Loucy (cell line): ENCODE measurements at regions not wholly inside any gene's neighbourhood (a gene's known extent, or its start where the extent isn't known, plus 50 kb on each side); places are given as distances from the start of the nearest gene placed in this dataset.

ENCODE experiments used
- H2AFZ ChIP-seq: fragments of 200-600 bp; sonication (generic); 2 replicates; pipeline ENCODE4 v1.6.0; 2016; ENCODE audit warnings: antibody characterized with exemption, mild to moderate bottlenecking, low read length, moderate library complexity
- H3F3A ChIP-seq: fragments of 200-600 bp; 2 replicates; pipeline ENCODE4 v1.6.0; 2016; ENCODE audit warnings: antibody characterized with exemption, low read depth, mild to moderate bottlenecking
- H3K27me3 ChIP-seq: fragments of 200-600 bp; sonication (generic); 2 replicates; pipeline ENCODE4 v1.6.1; 2014; ENCODE audit warnings: low read length, mild to moderate bottlenecking; ENCODE audit not compliant: insufficient read depth, poor library complexity, severe bottlenecking
- H3K36me3 ChIP-seq: fragments of 200-600 bp; sonication (generic); 2 replicates; pipeline ENCODE4 v1.6.1; 2016; ENCODE audit warnings: low read length; ENCODE audit not compliant: insufficient read depth
- H3K4me1 ChIP-seq: fragments of 200-600 bp; sonication (generic); 2 replicates; pipeline ENCODE4 v1.5.1; 2014; ENCODE audit warnings: low read length, mild to moderate bottlenecking; ENCODE audit not compliant: insufficient read depth, poor library complexity, severe bottlenecking
- H3K4me2 ChIP-seq: fragments of 200-600 bp; sonication (generic); 2 replicates; pipeline ENCODE4 v1.6.0; 2014; ENCODE audit warnings: antibody characterized with exemption, low read length, low read depth, mild to moderate bottlenecking; ENCODE audit not compliant: poor library complexity, severe bottlenecking
- H3K4me3 ChIP-seq: fragments of 200-600 bp; sonication (generic); 2 replicates; pipeline ENCODE4 v1.5.1; 2014; ENCODE audit warnings: low read length, mild to moderate bottlenecking, mixed read lengths; ENCODE audit not compliant: poor library complexity, severe bottlenecking
- H3K79me2 ChIP-seq: fragments of 200-600 bp; sonication (generic); 2 replicates; pipeline ENCODE4 v1.6.1; 2014; ENCODE audit warnings: low read length; ENCODE audit not compliant: insufficient read depth
- H3K9ac ChIP-seq: fragments of 200-600 bp; sonication (generic); 2 replicates; pipeline ENCODE4 v1.6.0; 2014; ENCODE audit warnings: mild to moderate bottlenecking, low read depth, low read length, moderate library complexity; ENCODE audit not compliant: poor library complexity, severe bottlenecking
- H3K9me2 ChIP-seq: fragments of 200-600 bp; sonication (generic); replicated peaks from 2 replicates; pipeline ENCODE4 v1.6.1; 2016; ENCODE audit warnings: low read depth, low read length, mixed read lengths
- H3K9me3 ChIP-seq: fragments of 200-600 bp; sonication (generic); 2 replicates; pipeline ENCODE4 v1.6.1; 2014; ENCODE audit warnings: mild to moderate bottlenecking, antibody characterized with exemption, low read length, low read depth; ENCODE audit not compliant: insufficient read depth
- H4K20me1 ChIP-seq: fragments of 200-600 bp; sonication (generic); 2 replicates; pipeline ENCODE4 v1.6.0; 2014; ENCODE audit warnings: antibody characterized with exemption, low read length, mild to moderate bottlenecking; ENCODE audit not compliant: insufficient read depth, poor library complexity, severe bottlenecking
- CTCF ChIP-seq: fragments of 200-600 bp; sonication (generic); conservative IDR thresholded peaks from 2 replicates; pipeline ENCODE4 v1.5.1; 2014; ENCODE audit warnings: mild to moderate bottlenecking, antibody characterized with exemption, low read length
- EZH2phosphoT487 ChIP-seq: fragments of 200-600 bp; IDR thresholded peaks from 2 replicates; pipeline ENCODE4 v1.6.1; 2018; ENCODE audit warnings: antibody characterized with exemption, mild to moderate bottlenecking, moderate library complexity, borderline replicate concordance

- H3K4me3 ChIP-seq: no peak overlapping the region
These were observed 72.3 kb upstream of the LRIG1 start for GRCh38 chr3:66572938-66573710.

GRCh38 chr3:66574091-66574490, 73.3 kb upstream of the LRIG1 start:
- Histone ChIP-seq H2AFZ (no peak overlapping the region), H3F3A (no peaks in the 10 kb centered on the region), H3K36me3 (no peaks in the 10 kb centered on the region), H3K9ac (no peak overlapping the region), H4K20me1 (no peaks in the 10 kb centered on the region), H3K9me2 (no peaks in the 10 kb centered on the region), H3K79me2 (no peaks in the 10 kb centered on the region), H3K4me3 (no peak overlapping the region), H3K4me1 (no peaks in the 10 kb centered on the region), H3K4me2 (no peak overlapping the region), H3K27me3 (peaks cover 20% of the 10 kb centered on the region), H3K9me3 (no peaks in the 10 kb centered on the region)
- TF ChIP-seq EZH2phosphoT487: no peak
- no peak for TF ChIP-seq CTCF

More at GRCh38 chr3:66572938-66573710, 72.3 kb upstream of the LRIG1 start:
- Histone ChIP-seq H3K9me2 (no peaks in the 10 kb centered on the region), H3K27me3 (peaks cover 11% of the 10 kb centered on the region), H3K79me2 (no peaks in the 10 kb centered on the region), H3K36me3 (no peaks in the 10 kb centered on the region), H3F3A (no peaks in the 10 kb centered on the region), H2AFZ (no peak overlapping the region), H3K4me1 (peaks cover 4% of the 10 kb centered on the region), H4K20me1 (no peaks in the 10 kb centered on the region), H3K4me2 (no peak overlapping the region), H3K9ac (no peak overlapping the region), H3K9me3 (no peaks in the 10 kb centered on the region)
- TF ChIP-seq EZH2phosphoT487: no peak
- peak; percentile 80 for TF ChIP-seq CTCF

DNA sequence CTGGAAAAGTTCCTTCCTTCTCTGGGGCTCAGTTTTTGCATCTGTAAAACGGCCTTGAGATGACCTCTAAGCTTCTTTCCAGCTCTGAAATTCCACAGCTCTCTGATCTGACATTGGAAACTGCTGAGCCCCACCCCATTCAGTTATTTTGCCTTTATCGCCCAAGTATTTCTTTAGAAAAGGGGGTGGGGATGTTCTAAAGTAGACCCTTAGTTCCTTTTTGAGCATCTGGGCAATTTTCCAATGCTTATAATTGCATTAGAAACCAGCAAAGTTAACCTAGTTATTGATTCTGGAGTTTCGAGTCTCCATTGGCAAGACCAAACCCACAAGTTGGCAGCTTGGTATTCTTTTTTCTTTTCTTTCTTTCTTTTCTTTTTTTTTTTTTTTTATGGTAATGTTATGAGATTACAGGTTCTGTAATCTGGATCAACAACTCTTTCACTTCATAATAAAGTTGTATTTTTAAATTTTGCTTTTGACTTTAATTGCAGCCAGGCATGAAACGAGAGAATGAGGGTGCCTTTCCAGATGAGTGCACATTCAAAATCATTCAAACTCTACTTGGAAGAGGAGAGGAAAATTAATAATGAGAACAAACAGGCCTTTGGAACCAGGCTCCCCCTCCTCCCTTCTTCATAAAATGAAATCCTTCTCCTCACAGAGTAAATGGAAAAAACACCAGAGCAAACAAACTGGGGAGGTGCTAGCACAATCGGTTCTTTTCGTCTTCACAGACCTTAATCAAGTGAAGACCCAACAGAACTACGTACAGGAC, 76.8 kb upstream of the LRIG1 start:
- H3K9ac ChIP-seq: no peak overlapping the region
- H3F3A ChIP-seq: no peaks in the 10 kb centered on the region
- no peak overlapping the region for H3K4me3 ChIP-seq
- no peaks in the 10 kb centered on the region for H3K9me2 ChIP-seq
- TF ChIP-seq CTCF (no peak), EZH2phosphoT487 (no peak)
- peaks cover 54% of the 10 kb centered on the region for H3K27me3 ChIP-seq
- H3K4me1 ChIP-seq: peaks cover 4% of the 10 kb centered on the region
- H4K20me1 ChIP-seq: no peaks in the 10 kb centered on the region
- H3K79me2 ChIP-seq: no peaks in the 10 kb centered on the region
- H3K36me3 ChIP-seq: no peaks in the 10 kb centered on the region
- no peaks in the 10 kb centered on the region for H3K9me3 ChIP-seq
- H2AFZ ChIP-seq: no peak overlapping the region
- H3K4me2 ChIP-seq: no peak overlapping the region
